ENCODE measurements at regions not wholly inside any gene's neighbourhood (a gene's known extent, or its start where the extent isn't known, plus 50 kb on each side); places are given as distances from the start of the nearest gene placed in this dataset.

- no peak for DNase-seq (ENCODE audit: low read depth in 3 of 3)
Measured at GRCh38 chr15:62544446-62544845, 379.4 kb upstream of the C2CD4B start.

DNA sequence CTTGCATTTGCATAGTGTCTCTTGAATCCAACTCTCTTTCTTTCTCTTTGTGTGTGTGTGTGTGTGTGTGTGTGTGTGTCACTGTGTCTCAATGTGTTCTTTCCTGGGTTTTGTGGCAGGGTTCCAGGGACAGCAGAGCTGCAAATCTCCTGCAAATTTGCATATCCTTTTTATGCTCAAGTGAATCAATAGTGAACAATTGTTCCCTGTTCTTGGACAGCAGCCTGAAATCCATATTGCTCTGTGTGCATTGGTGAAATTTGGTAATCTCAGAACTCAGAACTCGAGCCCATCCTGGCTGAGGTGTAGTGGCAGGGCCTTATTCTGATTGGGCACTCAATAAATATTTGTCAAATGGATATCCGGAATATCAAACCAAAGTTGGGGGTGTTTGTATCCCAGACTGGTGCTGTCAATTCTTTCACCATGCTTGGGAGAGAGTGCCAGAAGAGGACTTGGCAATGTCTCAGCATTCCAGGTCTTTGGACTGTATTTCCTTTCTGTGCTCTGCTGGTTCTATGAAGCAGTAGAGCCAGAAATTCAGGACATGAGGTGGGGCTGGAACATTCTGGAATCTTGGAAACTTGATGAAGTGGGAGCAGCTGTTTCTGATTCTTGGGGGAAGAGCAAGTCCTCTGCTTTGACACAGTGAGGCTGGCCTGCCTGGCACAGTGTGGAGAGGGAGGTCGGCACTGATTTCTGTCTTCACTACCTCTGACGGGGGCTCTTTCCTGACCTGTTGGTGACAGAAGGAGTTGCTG lies 380.6 kb upstream of the C2CD4B start:
- no peak for DNase-seq (ENCODE audit: low read depth in 3 of 3)

- no peak for DNase-seq (ENCODE audit: low read depth in 3 of 3)
Measured at GRCh38 chr15:62546628-62547027, 381.5 kb upstream of the C2CD4B start.

DNA sequence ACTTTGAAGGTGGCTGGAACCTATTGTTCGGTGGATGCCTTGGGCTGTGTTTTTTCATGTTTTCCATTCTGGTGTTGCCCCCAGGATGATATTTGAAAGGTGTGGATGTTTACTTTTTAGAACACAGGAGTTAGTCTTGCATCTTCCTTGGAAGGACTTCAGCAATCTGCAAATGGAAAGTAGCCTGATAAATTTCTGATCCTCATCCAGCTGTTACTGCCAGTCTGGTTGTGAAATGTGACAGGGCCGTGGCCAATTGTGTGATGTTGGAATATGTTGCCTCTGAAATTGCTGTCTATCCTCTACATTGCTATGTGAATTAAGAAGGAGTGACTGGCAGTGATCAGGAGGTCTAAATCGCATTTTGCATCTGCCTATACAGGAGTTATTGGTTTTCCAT lies 382.5 kb upstream of the C2CD4B start:
- DNase-seq (ENCODE audit: low read depth in 3 of 3): no peak

GRCh38 chr15:62549345-62549970 lies 384.4 kb upstream of the C2CD4B start:
- DNase-seq (ENCODE audit: low read depth in 3 of 3): no peak

GRCh38 chr15:62550106-62550505 lies 385.0 kb upstream of the C2CD4B start:
- DNase-seq (ENCODE audit: low read depth in 3 of 3): no peak

GRCh38 chr15:62552444-62552843 lies 387.4 kb upstream of the C2CD4B start:
- DNase-seq (ENCODE audit: low read depth in 3 of 3): no peak

DNA sequence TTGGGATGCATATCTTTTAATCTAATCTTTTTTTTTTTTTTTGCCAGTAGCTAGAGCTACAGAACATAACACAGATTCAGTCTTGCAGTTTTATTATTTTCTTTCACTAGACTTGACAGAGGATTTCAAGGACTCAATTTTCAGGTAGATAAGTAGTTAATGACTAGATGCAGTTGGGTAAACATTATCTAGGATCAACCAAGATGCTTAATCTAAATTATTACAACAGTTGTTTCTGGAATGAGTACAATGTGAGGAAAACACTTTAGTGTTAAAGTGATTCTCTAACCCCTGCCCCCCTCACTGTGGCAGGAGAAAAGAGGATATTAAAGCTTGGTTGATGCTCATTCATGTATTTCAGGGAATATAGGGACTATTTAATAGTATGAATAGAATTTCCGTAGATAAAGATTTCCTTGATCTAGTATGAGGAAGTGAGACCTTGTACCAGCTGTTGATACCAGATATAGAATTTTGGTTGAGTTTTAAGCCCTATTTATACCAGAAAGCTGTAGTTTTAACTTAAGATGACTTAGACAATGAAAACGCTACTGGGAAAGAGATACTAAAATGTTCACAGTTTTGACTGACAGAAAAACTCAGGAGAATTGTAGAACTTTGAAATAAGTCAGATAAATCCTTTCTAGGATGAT lies 389.0 kb upstream of the C2CD4B start:
- DNase-seq (ENCODE audit: low read depth in 3 of 3): no peak

DNA sequence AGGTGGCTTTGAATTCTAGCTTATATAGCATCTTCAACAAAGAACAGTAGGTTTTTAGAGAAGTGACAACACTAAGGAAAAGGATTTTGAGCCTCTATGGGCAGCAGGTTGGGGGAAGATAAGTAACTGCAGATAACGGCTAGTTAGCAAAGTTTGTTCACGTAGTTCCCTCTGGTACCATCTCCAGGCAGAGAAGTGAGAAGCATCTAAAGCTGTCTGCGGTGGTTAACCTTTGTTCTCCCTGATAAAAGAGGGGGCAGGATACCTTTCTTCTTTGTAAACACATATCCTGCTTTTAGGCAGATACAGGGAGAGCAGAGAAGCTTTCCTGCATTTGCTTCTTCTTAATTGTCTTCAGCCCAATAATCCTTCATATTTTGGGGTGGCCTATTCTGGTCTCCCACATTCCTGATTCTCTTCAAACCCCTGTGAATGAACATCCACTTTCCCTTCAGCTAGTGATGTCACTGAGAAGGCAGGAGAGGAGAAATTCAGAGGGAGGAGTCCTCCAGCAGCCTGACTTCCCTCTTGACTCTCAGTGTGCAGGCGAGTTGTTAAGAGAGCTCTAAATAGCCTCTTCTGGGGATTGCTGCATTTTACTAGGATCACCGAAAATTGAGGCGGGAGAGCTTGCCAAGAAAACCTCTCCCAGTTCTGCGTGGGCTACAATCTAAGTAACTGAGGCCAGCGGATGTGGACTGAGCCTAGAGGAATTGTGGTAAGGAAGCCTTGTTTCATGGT lies 393.7 kb upstream of the C2CD4B start:
- DNase-seq (ENCODE audit: low read depth in 3 of 3): no peak

GRCh38 chr15:62559381-62559733 lies 394.3 kb upstream of the C2CD4B start:
- DNase-seq (ENCODE audit: low read depth in 3 of 3): no peak

DNA sequence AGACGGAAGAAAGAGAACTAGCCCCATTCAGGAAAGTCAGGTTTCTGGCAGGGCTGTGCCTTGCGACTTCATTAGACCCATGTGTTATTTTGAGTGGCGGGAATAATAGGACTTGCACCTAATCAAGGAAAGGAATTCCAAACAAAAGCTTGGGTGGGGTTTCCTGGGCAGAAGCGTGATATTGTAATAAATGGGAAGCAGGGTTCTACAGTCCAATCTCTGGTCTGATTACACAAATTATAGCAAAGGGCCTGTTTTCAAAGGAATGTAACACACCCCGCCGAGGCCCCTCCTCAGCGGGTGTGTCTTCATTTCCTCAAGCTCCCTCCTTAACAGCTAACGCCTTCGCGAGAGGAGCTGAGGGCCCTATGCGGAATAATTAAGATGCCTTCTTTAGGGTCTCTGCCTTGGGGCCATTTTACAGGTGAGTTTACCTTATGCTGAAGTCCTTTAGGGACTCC lies 396.0 kb upstream of the C2CD4B start:
- DNase-seq (ENCODE audit: low read depth in 3 of 3): no peak

DNA sequence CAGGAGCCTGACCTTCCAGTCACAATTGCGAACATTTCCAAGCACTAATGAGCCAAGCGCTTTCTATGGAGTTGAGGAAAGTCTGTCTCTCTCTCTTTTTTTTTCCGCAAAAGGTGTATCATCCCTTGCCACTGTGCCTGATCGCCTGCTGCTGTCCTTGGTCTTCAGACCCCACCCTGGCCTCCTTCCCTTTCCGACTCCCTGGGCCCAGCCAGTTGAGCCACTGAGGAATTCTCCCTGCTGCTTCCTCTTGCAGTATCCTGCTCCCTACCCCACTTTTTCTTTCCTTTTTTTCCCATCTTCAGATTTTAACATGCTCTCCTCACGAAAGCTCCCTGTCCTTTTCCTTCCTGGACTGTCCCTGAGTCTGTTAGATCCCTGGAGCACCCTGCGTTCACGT lies 396.5 kb upstream of the C2CD4B start:
- no peak for DNase-seq (ENCODE audit: low read depth in 3 of 3)

DNA sequence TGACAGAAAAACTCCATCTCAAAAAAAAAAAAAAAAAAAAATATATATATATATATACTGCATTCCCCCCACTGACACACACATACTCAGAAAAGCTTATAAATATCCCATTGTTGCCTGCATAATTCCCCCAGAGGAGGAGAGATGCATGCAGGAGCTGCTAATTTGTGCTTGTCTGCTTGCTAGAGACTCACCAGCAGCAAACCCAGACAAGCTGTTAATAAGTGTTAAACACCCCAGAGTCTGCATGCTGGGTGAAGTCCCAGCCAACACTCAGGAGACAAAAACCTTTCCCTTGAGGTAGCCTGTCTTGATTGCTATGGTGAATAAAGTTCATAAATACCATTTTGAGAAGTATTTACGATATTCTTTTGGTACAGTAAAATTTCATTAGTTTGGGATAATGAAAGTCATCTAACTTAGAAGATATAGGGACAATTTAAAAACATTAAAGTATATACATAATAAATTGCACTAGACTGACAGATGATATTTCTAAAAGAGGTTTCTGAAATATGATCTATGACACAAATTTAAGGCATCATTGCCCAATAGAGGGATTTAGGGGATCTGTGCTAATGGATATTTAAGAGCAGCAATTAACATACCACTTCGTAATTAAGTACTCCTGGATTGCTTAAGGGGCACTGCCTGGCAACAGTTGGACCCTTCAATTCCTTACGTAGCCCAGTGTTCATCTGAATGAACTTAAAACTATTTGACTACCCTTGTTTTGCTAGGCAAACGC lies 400.0 kb upstream of the C2CD4B start:
- DNase-seq (ENCODE audit: low read depth in 3 of 3): no peak

DNA sequence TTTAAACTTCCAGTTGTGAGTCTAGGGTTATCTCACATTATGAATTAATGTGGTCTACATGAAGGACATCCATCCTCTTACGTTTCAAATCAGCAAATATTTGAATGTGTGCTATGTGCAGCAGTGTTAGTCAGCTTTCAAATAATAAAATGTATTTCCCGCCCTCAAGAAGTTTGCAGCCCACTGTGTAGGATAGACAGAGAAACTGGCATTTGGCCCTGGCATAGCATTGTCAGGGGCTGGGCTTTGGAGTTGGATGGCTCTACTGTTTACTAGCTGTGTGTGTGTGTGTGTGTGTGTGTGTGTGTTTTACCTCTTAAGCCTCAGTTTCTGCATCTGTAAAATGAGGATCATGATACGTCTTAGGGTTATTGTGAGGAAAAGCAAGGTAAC lies 400.5 kb upstream of the C2CD4B start:
- DNase-seq (ENCODE audit: low read depth in 3 of 3): no peak

GRCh38 chr15:62566248-62566647 lies 401.2 kb upstream of the C2CD4B start:
- no peak for DNase-seq (ENCODE audit: low read depth in 3 of 3)

GRCh38 chr15:62567501-62567900 lies 402.4 kb upstream of the C2CD4B start:
- no peak for DNase-seq (ENCODE audit: low read depth in 3 of 3)

DNA sequence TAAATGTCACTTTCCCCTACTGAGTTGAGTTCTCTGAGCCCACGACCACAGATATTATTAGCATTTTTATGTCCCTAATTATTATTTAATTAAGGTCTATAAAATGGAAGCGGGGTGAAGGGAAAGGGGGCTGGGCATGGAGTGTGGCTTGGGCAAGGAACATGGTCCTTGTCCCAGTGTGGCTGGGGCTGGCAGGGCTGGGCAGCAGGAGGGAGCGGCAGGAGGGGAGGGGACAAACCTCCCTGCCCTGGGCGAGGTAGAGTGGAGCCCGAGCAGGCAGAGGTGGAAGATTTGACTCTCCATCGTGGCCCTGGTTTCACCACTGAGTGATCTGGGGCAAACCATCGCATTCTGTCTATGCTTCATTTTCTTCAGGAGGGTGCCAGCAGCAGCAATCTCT lies 402.9 kb upstream of the C2CD4B start:
- DNase-seq (ENCODE audit: low read depth in 3 of 3): no peak

DNA sequence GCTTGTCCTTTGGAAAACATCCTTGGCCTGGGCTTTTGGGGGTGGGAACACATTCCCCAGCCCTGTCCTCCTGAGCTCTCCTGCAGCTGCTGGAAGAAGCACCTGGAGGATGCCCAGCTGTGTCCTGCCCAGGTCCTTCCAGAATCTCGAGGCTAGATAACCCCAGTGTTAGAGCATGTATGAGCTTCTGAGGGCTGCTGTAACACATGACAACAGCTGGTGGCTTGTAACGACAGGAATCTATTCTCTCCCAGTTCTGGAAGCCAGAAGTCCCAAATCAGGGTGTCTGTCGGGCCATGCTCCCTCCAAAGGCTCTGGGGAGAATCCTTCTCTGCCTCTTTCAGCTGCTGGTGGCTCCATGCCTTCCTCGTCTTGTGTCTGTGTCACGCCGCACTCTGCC lies 403.6 kb upstream of the C2CD4B start:
- no peak for DNase-seq (ENCODE audit: low read depth in 3 of 3)

- DNase-seq (ENCODE audit: low read depth in 3 of 3): no peak
Measured at GRCh38 chr15:62569460-62570404, 404.6 kb upstream of the C2CD4B start.

DNA sequence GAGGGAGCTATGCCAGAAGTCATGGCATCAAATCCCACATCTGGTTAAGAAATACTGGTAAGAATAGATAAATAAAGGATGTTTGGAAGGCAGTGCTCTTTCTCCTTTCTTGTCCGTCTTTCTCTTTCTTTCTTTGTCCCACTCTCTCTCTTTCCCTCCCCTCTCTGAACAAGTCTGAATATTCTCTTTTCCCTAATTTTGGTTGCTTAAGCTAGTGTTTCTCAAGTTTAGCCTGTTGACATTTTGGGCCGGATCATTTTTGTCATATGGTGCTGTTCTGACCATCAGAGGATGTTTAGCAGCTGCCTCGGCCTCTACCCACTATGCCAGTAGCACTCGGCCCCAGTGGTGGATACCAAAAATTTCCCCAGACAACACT lies 405.3 kb upstream of the C2CD4B start:
- DNase-seq (ENCODE audit: low read depth in 3 of 3): no peak

DNA sequence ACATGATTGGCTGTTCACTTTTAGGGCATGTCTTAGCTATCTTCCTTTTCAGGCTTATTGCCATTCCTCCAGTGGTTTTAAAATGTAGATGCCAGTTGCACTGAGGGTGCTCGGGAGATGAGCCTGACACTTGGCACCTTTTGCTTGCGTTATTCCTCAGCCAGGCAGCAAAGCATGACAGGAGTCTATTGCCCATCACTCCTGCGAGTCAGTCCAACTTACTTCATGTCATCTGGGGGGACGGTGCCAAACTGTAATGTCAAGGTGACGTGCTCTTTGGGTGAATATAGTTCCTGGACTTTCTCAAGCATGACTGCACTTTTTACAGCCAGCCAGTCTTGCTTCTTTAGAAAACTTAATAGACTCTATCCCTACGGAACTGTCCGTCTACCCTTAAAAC lies 406.0 kb upstream of the C2CD4B start:
- DNase-seq (ENCODE audit: low read depth in 3 of 3): no peak
